Skeletal muscle tissue (tissue), 3 donors: ENCODE measurements at regions not wholly inside any gene's neighbourhood (a gene's known extent, or its start where the extent isn't known, plus 50 kb on each side); places are given as distances from the start of the nearest gene placed in this dataset.
"Not testable (repeated sequence)": the region's sequence is repeated elsewhere in the genome, so short reads cannot be mapped to it uniquely, and the experiment has no call there.

Experiments used
- H3K27ac ChIP-seq: one replicate; pipeline ENCODE4 v1.7.0; 2013; ENCODE audit warnings: mild to moderate bottlenecking, low read depth, low read length, inconsistent platforms
- H3K27me3 ChIP-seq, 3 donors: one replicate each; pipeline ENCODE4 v1.7.0; 2013; ENCODE audit warnings: low read length in 3 of 3; ENCODE audit not compliant: control insufficient read depth in 3 of 3, insufficient read depth in 3 of 3
- H3K36me3 ChIP-seq, 3 donors: one replicate each; pipeline ENCODE4 v1.7.0; 2013; ENCODE audit warnings: low read length in 3 of 3; ENCODE audit not compliant: control insufficient read depth in 3 of 3, insufficient read depth in 3 of 3
- H3K4me1 ChIP-seq, 3 donors: one replicate each; pipeline ENCODE4 v1.7.0; 2013; ENCODE audit warnings: low read length in 3 of 3, mild to moderate bottlenecking in 3 of 3; ENCODE audit not compliant: control insufficient read depth in 3 of 3, insufficient read depth in 3 of 3
- H3K4me3 ChIP-seq, 3 donors: one replicate each; pipeline ENCODE4 v1.7.0; 2013; ENCODE audit warnings: low read length in 3 of 3
- H3K9ac ChIP-seq, 3 donors: one replicate each; pipeline ENCODE4 v1.7.0; 2013; ENCODE audit warnings: low read length in 3 of 3, mild to moderate bottlenecking in 3 of 3, moderate library complexity in 2 of 3, low read depth in 1 of 3
- H3K9me3 ChIP-seq, 3 donors: one replicate each; pipeline ENCODE4 v1.7.0; 2013; ENCODE audit warnings: low read length in 3 of 3; ENCODE audit not compliant: control insufficient read depth in 3 of 3
- donor health status: Osteomylitis.

GRCh38 chr13:40352380-40352778, 314.1 kb downstream of the FOXO1 start:
- H3K9ac ChIP-seq, result peak overlapping the region in 1 of 3 donors; percentile 40
- H3K4me1 ChIP-seq, result peaks cover 11 to 32% (median 27%) of the 10 kb centered on the region in 3 donors
- no peaks in the 10 kb centered on the region for H3K9me3 ChIP-seq
- H3K27me3 ChIP-seq, result no peaks in the 10 kb centered on the region
- no peak overlapping the region for H3K27ac ChIP-seq
- H3K36me3 ChIP-seq, result no peaks in the 10 kb centered on the region
- peak overlapping the region in 1 of 3 donors; percentile 35 for H3K4me3 ChIP-seq

DNA sequence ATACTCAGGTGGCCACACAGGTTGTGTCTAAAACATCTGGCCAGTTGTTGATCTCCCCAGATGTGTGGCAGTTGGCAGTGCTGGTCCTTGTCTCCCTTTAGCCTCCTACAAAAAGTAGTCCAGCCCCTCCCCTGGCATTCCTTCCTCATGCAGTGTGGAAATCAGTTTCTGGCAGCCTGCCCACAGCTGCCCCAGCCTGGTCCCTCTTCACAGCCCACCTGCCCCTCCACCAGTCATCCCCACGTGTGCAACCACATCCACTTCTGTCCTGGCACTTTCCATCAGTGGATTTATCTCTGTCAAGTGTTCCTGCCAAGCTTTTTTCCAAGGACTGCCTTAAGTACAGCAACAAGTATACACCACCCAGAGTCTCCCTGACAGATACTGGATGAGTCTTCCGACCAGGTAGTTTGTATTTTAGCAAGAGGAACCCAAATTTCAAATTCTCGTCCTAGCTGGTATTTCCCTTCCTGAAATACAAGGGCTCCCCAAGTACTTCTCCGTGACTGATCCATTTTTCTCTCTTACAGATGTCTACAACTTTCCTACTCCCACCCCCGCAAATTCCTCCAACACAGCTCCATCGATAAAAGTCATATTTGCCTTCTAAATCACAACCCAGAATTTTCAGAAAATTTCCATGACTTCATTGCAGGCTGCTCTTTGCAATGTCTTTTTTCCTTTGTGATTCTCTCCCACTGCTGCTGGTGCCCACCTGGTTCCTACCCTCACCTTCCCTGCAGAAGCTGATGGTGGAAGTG, 313.5 kb downstream of the FOXO1 start:
- peak overlapping the region in 1 of 3 donors; percentile 35 for H3K4me3 ChIP-seq
- H3K4me1 ChIP-seq, result peaks cover 11 to 32% (median 27%) of the 10 kb centered on the region in 3 donors
- H3K9ac ChIP-seq, result no peak overlapping the region
- H3K36me3 ChIP-seq, result no peaks in the 10 kb centered on the region
- H3K27me3 ChIP-seq, result no peaks in the 10 kb centered on the region
- H3K27ac ChIP-seq, result no peak overlapping the region
- no peaks in the 10 kb centered on the region for H3K9me3 ChIP-seq

DNA sequence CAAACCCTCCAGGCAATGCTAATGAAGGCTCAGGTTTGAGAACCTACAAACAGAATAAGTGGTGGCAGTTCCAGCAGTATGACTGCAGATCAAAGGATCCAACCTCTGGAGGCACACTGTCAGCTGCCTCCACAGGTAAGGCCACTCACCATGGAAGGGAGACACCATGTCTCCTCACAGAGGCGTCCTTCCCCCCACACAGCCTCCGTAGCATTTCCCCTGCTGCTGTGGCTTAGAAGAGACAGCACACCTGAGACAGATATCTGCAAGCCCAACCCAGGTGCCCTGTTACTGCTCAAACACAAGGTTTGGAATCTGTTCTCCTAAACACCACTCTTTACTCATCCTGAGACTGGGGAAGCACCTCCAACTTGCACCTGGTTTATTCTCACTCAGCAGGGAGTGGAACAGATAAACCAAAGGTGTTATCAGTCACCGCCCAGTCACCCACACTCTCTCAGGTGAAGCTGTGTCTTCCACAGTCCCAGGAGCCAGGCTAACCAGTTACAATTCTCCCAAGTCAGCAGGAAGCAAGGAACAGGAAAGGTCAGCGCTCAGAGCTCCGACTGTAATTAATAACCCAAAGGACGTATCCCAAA, 311.2 kb downstream of the FOXO1 start:
- Histone ChIP-seq H3K9ac (no peak overlapping the region), H3K9me3 (no peaks in the 10 kb centered on the region), H3K4me1 (peaks cover 11 to 27% (median 23%) of the 10 kb centered on the region in 3 donors), H3K4me3 (no peak overlapping the region), H3K27ac (no peak overlapping the region), H3K27me3 (no peaks in the 10 kb centered on the region), H3K36me3 (no peaks in the 10 kb centered on the region)

GRCh38 chr13:40356011-40356410, 310.4 kb downstream of the FOXO1 start:
- no peaks in the 10 kb centered on the region for H3K27me3 ChIP-seq
- H3K36me3 ChIP-seq, result no peaks in the 10 kb centered on the region
- H3K4me3 ChIP-seq, result no peak overlapping the region
- no peaks in the 10 kb centered on the region for H3K9me3 ChIP-seq
- H3K9ac ChIP-seq, result no peak overlapping the region
- H3K27ac ChIP-seq, result no peak overlapping the region
- peaks cover 11 to 19% (median 18%) of the 10 kb centered on the region in 3 donors for H3K4me1 ChIP-seq

DNA sequence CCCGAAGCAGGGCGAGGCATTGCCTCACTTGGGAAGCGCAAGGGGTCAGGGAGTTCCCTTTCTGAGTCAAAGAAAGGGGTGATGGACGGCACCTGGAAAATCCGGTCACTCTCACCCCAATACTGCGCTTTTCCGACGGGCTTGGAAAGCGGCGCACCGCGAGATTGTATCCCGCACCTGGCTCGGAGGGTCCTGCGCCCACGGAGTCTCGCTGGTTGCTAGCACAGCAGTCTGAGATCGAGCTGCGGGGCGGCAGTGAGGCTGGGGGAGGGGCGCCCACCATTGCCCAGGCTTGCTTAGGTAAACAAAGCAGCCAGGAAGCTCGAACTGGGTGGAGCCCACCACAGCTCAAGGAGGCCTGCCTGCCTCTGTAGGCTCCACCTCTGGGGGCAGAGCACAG, 310.0 kb downstream of the FOXO1 start:
- peaks cover 11 to 18% (median 16%) of the 10 kb centered on the region in 3 donors for H3K4me1 ChIP-seq
- H3K4me3 ChIP-seq, H3K9ac ChIP-seq, H3K27me3 ChIP-seq, H3K9me3 ChIP-seq, H3K36me3 ChIP-seq, H3K27ac ChIP-seq: not testable (repeated sequence)

DNA sequence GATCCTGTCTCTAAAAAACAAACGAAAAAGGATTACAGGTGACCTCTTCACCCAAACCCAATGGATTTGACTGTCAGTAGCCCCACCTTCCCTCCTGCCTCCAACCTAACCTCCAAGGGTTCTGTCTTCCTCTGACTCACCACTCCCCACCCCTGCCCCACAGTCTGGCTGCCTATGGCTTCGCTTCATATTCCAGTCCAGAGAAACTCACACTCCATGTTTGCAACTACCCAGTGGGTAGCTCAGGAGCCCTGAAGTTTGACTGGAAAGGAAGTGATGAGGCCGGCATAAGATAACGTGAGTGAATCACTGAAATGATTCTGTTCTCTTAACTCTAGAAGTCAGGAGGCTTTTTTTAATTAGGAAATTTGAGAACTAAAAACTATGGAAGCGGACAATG, 303.9 kb downstream of the FOXO1 start:
- Histone ChIP-seq H3K4me3 (no peak overlapping the region), H3K4me1 (no peaks in the 10 kb centered on the region), H3K27ac (no peak overlapping the region), H3K9ac (no peak overlapping the region), H3K27me3 (no peaks in the 10 kb centered on the region), H3K9me3 (no peaks in the 10 kb centered on the region), H3K36me3 (no peaks in the 10 kb centered on the region)

DNA sequence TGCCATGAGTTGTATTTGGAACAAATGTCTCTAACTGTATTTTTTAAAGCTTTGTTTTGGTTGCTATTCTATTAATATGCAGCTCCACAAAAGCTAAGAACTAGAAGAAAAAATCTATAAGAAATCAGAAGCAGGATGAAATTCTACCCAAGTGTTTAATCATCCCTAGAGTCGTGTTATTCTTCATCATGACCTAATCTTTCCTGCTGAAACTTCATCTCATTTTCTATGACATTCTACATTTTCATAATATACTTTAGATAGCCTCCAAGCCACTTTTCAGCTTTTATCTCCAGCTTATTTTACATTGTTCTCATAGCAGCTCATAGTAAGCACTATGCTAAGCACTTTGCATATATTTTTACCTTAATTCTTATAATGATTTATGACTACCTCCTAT, 302.8 kb downstream of the FOXO1 start:
- no peaks in the 10 kb centered on the region for H3K4me1 ChIP-seq
- no peak overlapping the region for H3K9ac ChIP-seq
- no peak overlapping the region for H3K27ac ChIP-seq
- no peaks in the 10 kb centered on the region for H3K36me3 ChIP-seq
- no peak overlapping the region for H3K4me3 ChIP-seq
- H3K9me3 ChIP-seq, result no peaks in the 10 kb centered on the region
- H3K27me3 ChIP-seq, result no peaks in the 10 kb centered on the region

- H3K27me3 ChIP-seq, result no peaks in the 10 kb centered on the region
- H3K4me3 ChIP-seq, result no peak overlapping the region
- H3K9ac ChIP-seq, result no peak overlapping the region
- no peaks in the 10 kb centered on the region for H3K36me3 ChIP-seq
- no peaks in the 10 kb centered on the region for H3K9me3 ChIP-seq
- no peak overlapping the region for H3K27ac ChIP-seq
- H3K4me1 ChIP-seq, result no peaks in the 10 kb centered on the region
These were observed 300.3 kb downstream of the FOXO1 start for GRCh38 chr13:40366119-40366518.

- Histone ChIP-seq H3K27ac (no peak overlapping the region), H3K4me3 (no peak overlapping the region), H3K36me3 (no peaks in the 10 kb centered on the region), H3K9me3 (no peaks in the 10 kb centered on the region), H3K27me3 (no peaks in the 10 kb centered on the region), H3K4me1 (no peaks in the 10 kb centered on the region), H3K9ac (no peak overlapping the region)
These were observed 298.1 kb downstream of the FOXO1 start for GRCh38 chr13:40368127-40368891.

DNA sequence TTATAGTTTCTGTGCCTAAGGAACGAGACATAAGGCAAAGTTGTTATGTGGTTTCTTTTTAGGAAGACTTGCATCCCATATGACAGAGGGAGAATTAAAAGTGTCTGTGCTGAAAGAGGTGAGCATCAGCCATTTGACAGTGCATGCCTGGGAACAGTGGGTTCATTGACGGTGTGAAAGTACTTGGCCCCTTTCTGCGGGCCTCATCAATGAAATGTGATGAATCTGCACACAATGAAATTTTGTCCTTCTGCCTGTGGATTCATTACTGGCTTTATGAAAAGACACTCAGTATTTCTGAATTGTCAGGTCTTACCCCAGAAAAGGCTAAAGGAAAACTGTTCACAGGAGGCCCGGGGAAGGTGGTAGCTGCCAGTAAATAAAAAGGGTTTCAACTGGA, 295.8 kb downstream of the FOXO1 start:
- H3K4me3 ChIP-seq, result no peak overlapping the region
- no peak overlapping the region for H3K9ac ChIP-seq
- no peak overlapping the region for H3K27ac ChIP-seq
- no peaks in the 10 kb centered on the region for H3K27me3 ChIP-seq
- H3K36me3 ChIP-seq, result no peaks in the 10 kb centered on the region
- peaks cover 0 to 2% (median 2%) of the 10 kb centered on the region in 3 donors for H3K4me1 ChIP-seq
- H3K9me3 ChIP-seq, result no peaks in the 10 kb centered on the region
